GM12875 (cell line): ENCODE measurements at regions not wholly inside any gene's neighbourhood (a gene's known extent, or its start where the extent isn't known, plus 50 kb on each side); places are given as distances from the start of the nearest gene placed in this dataset.

Source experiments
- H3K4me3 ChIP-seq: one replicate; pipeline ENCODE4 v1.5.1; 2011; ENCODE audit warnings: low read depth, low read length, control low read depth
- TF ChIP-seq, protein P1 (sequence below): IDR thresholded peaks from 2 replicates; pipeline ENCODE4 v1.5.1; 2011; ENCODE audit warnings: low read depth, mild to moderate bottlenecking, control low read depth, inconsistent platforms, low read length, moderate library complexity, borderline replicate concordance; ENCODE audit not compliant: insufficient read depth

GRCh38 chr5:1950708-1951103, 68.0 kb upstream of the IRX4 start:
- no peak overlapping the region for H3K4me3 ChIP-seq
- TF ChIP-seq, protein P1, sequence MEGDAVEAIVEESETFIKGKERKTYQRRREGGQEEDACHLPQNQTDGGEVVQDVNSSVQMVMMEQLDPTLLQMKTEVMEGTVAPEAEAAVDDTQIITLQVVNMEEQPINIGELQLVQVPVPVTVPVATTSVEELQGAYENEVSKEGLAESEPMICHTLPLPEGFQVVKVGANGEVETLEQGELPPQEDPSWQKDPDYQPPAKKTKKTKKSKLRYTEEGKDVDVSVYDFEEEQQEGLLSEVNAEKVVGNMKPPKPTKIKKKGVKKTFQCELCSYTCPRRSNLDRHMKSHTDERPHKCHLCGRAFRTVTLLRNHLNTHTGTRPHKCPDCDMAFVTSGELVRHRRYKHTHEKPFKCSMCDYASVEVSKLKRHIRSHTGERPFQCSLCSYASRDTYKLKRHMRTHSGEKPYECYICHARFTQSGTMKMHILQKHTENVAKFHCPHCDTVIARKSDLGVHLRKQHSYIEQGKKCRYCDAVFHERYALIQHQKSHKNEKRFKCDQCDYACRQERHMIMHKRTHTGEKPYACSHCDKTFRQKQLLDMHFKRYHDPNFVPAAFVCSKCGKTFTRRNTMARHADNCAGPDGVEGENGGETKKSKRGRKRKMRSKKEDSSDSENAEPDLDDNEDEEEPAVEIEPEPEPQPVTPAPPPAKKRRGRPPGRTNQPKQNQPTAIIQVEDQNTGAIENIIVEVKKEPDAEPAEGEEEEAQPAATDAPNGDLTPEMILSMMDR, result no peak

DNA sequence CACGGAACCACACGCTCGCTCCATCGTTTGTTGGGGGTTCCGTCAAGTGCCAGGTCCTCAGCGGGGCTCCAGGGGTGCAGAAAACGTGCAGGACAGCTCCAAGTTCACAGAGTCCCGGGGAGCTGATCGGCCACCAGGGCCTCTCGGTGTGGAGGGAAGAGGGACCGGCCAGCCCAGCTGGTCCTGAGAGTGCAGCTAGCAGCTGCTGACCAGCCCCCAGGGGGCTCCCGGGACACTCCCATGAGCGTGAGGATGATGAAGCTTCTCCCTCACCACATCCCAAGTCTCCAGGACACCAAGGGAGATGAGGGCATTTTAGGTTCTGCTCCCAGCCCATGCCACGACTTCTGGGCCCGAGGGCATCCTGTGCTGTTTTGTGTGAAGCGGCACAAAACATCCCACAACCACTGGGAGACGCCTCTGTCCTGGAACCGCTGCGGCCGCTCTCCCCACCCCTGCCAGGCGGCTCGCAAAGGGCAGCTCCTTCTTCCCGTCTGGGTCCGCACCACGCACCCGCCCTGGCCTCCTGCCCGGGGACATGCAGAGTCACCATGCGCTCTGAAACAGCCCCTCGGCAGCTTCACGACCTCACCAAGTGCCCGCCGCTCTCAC, 67.5 kb upstream of the IRX4 start:
- H3K4me3 ChIP-seq, result no peak overlapping the region
- TF ChIP-seq, protein P1, result no peak

DNA sequence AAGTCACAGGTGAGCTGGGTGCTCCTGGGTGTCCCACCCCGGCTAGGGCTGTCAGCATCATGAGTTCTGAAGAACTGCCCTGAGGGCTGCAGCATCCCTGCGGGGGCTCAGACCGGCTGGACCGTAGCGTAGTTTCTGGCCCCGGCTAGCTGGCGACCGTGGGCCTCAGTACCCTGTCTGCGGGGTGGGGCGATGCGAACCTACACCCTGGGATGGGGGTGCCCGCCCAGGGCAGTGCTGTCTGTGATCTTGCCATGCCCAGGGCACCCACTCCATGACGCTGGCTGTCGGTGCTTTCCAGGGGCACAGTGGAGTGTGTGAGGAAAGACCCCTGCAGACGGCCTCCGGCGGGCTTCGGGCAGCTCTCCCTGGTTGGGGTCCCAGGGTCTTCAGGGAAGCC, 66.5 kb upstream of the IRX4 start:
- H3K4me3 ChIP-seq, result no peak overlapping the region
- TF ChIP-seq, protein P1, result no peak

DNA sequence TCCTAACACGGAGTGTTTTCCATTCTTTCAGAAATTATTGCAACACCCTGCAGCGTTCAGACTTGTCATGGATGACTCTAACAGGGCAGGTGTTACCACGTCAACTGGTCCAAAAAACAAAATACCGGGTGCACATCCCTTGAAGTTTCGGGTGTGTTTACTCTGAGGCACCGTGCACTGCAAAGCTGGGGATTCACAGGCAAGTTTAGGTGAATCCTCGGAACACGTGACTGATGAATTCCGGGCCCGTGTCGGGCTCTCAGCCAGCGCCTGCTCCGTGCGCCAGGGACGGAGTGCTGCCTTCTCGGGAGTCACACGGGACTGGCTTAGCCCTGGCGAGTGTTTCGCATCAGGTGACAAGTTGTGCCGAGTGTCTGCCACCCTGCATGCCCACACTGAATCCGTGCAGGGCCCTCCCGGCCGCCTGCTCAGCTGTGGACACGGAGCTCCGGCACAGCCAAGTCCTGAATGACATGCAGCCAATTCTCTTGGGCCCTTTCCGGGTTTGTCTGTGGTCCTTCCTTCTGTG, 66.0 kb upstream of the IRX4 start:
- no peak overlapping the region for H3K4me3 ChIP-seq
- TF ChIP-seq, protein P1, result no peak

GRCh38 chr5:1948111-1948510, 65.4 kb upstream of the IRX4 start:
- no peak overlapping the region for H3K4me3 ChIP-seq
- TF ChIP-seq, protein P1, result no peak

GRCh38 chr5:1946776-1947175, 64.1 kb upstream of the IRX4 start:
- H3K4me3 ChIP-seq, result no peak overlapping the region
- TF ChIP-seq, protein P1, result no peak

- no peak overlapping the region for H3K4me3 ChIP-seq
- TF ChIP-seq, protein P1, result no peak
Measured at GRCh38 chr5:1946122-1946677, 63.5 kb upstream of the IRX4 start.
